ENCODE measurements at regions not wholly inside any gene's neighbourhood (a gene's known extent, or its start where the extent isn't known, plus 50 kb on each side); places are given as distances from the start of the nearest gene placed in this dataset.

DNA sequence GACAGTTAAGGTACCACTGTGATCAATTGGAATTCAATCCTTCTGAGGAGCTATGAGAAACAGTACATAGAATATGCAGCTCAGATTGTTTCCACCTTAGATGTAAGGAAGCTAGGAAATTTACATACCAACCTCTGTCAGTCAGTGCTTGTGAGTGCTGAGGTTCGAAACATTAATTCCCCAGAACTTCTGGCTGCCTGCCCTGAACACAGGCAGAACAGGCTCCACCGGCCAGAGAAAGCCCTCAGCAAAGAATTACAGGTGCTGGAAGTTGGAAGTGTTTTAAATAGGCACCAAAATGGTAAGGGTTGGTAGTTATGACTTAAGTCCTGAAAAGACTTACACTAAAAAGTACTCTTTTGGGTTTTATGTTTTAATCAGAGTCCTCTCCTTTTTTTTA lies 651.8 kb downstream of the C4orf33 start:
- no peak overlapping the region for H3K4ac ChIP-seq (ENCODE audit: low read length)
- H3K9ac ChIP-seq (ENCODE audit: low read depth, low read length, poor library complexity): no peak overlapping the region
- H2BK5ac ChIP-seq (ENCODE audit: low read length): no peak overlapping the region
- no peak overlapping the region for H4K91ac ChIP-seq (ENCODE audit: low read depth, low read length, poor library complexity)
- WGBS, 2 donors (ENCODE audit: extremely low coverage in 2 of 2, insufficient read length in 2 of 2, insufficient replicate concordance in 1 of 2): no CpG with 5 or more reads among the region's 2 CpGs
- no peak overlapping the region for H2AK5ac ChIP-seq (ENCODE audit: low read depth, low read length)
- H3K14ac ChIP-seq (ENCODE audit: low read length): no peak overlapping the region
- no peaks in the 10 kb centered on the region for H3K27me3 ChIP-seq (ENCODE audit: control insufficient read depth in 3 of 3, insufficient read depth in 3 of 3, low read depth in 1 of 3, low read length in 3 of 3)
- no peak overlapping the region for H3K4me2 ChIP-seq (ENCODE audit: insufficient read depth, low read length, poor library complexity, severe bottlenecking)
- no peak overlapping the region for H3K18ac ChIP-seq (ENCODE audit: low read length)
- no peaks in the 10 kb centered on the region for H3K9me3 ChIP-seq (replicated peaks in 1 of 2; ENCODE audit: control insufficient read depth in 2 of 2, insufficient read depth in 1 of 2, low read depth in 1 of 2, low read length in 2 of 2)
- no peaks in the 10 kb centered on the region for H3K79me1 ChIP-seq (ENCODE audit: low read depth, low read length)
- H3K4me3 ChIP-seq (ENCODE audit: low read length in 2 of 2): no peak overlapping the region
- H3K27ac ChIP-seq (replicated peaks; ENCODE audit: low read length): no peak overlapping the region
- H4K8ac ChIP-seq (ENCODE audit: low read depth, low read length): no peak overlapping the region
- no peak overlapping the region for H2BK12ac ChIP-seq (ENCODE audit: low read length)
- H3K36me3 ChIP-seq (replicated peaks in 1 of 2; ENCODE audit: control insufficient read depth in 2 of 2, insufficient read depth in 2 of 2, low read length in 2 of 2): no peaks in the 10 kb centered on the region
- H2BK15ac ChIP-seq (ENCODE audit: low read length): no peak overlapping the region
- no peak for DNase-seq (ENCODE audit: low spot score)
- no peak overlapping the region for H2AFZ ChIP-seq (ENCODE audit: low read length)
- H3K4me1 ChIP-seq (ENCODE audit: control insufficient read depth in 2 of 2, insufficient read depth in 1 of 2, low read depth in 1 of 2, low read length in 2 of 2): no peaks in the 10 kb centered on the region
- H2BK120ac ChIP-seq (ENCODE audit: low read depth, low read length): no peak overlapping the region
- H3K23ac ChIP-seq (ENCODE audit: low read depth, low read length, poor library complexity): no peak overlapping the region

DNA sequence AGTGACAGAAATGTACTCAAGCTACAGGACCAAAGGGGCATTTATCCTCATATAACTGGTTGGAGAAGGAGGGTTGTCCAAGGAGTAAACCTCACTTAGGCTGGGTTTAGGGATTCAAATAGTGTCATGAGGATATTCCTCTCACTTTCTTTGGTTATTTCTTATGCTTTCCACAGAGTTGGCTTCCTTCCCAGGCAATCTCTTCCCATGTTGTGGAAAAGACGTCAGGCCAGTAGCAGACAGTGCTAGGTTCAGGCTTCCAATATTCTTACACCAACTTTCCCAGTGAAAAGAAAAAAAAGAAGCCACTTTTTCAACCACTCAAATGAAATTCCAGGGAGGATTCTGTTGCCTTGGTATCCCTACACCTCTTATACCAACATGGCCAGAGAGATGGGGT lies 653.0 kb downstream of the C4orf33 start:
- no peak overlapping the region for H3K4me3 ChIP-seq (ENCODE audit: low read length in 2 of 2)
- H2AFZ ChIP-seq (ENCODE audit: low read length): no peak overlapping the region
- H2BK12ac ChIP-seq (ENCODE audit: low read length): no peak overlapping the region
- H2BK120ac ChIP-seq (ENCODE audit: low read depth, low read length): no peak overlapping the region
- H2BK5ac ChIP-seq (ENCODE audit: low read length): no peak overlapping the region
- H3K4me1 ChIP-seq (ENCODE audit: control insufficient read depth in 2 of 2, insufficient read depth in 1 of 2, low read depth in 1 of 2, low read length in 2 of 2): no peaks in the 10 kb centered on the region
- no peak overlapping the region for H2BK15ac ChIP-seq (ENCODE audit: low read length)
- no peak overlapping the region for H2AK5ac ChIP-seq (ENCODE audit: low read depth, low read length)
- no peak overlapping the region for H4K91ac ChIP-seq (ENCODE audit: low read depth, low read length, poor library complexity)
- no peaks in the 10 kb centered on the region for H3K79me1 ChIP-seq (ENCODE audit: low read depth, low read length)
- H3K18ac ChIP-seq (ENCODE audit: low read length): no peak overlapping the region
- H3K36me3 ChIP-seq (replicated peaks in 1 of 2; ENCODE audit: control insufficient read depth in 2 of 2, insufficient read depth in 2 of 2, low read length in 2 of 2): no peaks in the 10 kb centered on the region
- H3K9ac ChIP-seq (ENCODE audit: low read depth, low read length, poor library complexity): no peak overlapping the region
- H3K4me2 ChIP-seq (ENCODE audit: insufficient read depth, low read length, poor library complexity, severe bottlenecking): no peak overlapping the region
- H3K9me3 ChIP-seq (replicated peaks in 1 of 2; ENCODE audit: control insufficient read depth in 2 of 2, insufficient read depth in 1 of 2, low read depth in 1 of 2, low read length in 2 of 2): no peaks in the 10 kb centered on the region
- no peak for DNase-seq (ENCODE audit: low spot score)
- no peak overlapping the region for H3K4ac ChIP-seq (ENCODE audit: low read length)
- H3K27me3 ChIP-seq (ENCODE audit: control insufficient read depth in 3 of 3, insufficient read depth in 3 of 3, low read depth in 1 of 3, low read length in 3 of 3): no peaks in the 10 kb centered on the region
- H3K27ac ChIP-seq (replicated peaks; ENCODE audit: low read length): no peak overlapping the region
- H3K23ac ChIP-seq (ENCODE audit: low read depth, low read length, poor library complexity): no peak overlapping the region
- WGBS, 2 donors (ENCODE audit: extremely low coverage in 2 of 2, insufficient read length in 2 of 2, insufficient replicate concordance in 1 of 2): no CpG with 5 or more reads among the region's 1 CpG
- H4K8ac ChIP-seq (ENCODE audit: low read depth, low read length): no peak overlapping the region
- no peak overlapping the region for H3K14ac ChIP-seq (ENCODE audit: low read length)

DNA sequence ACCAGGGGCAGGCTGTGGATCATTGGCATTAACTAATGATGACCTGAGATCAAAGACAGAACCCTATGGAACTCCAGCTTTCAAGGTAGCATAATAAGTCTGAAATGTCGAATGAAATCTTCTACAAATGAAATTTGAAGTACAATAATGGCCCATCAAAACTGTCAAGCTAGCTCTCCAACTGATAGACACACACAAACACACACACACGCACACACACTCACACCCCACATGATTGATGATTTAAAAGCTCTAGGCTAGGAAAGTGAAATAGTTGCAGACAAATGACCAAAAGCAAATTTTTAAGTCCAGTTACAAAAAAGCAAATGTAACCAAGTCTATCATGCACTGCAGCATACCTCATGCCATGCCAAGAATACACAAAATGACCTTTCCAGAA lies 655.7 kb downstream of the C4orf33 start:
- H3K4ac ChIP-seq (ENCODE audit: low read length): no peak overlapping the region
- H3K14ac ChIP-seq (ENCODE audit: low read length): no peak overlapping the region
- no peak overlapping the region for H3K23ac ChIP-seq (ENCODE audit: low read depth, low read length, poor library complexity)
- H2BK120ac ChIP-seq (ENCODE audit: low read depth, low read length): no peak overlapping the region
- no peaks in the 10 kb centered on the region for H3K36me3 ChIP-seq (replicated peaks in 1 of 2; ENCODE audit: control insufficient read depth in 2 of 2, insufficient read depth in 2 of 2, low read length in 2 of 2)
- H3K79me1 ChIP-seq (ENCODE audit: low read depth, low read length): no peaks in the 10 kb centered on the region
- H2AK5ac ChIP-seq (ENCODE audit: low read depth, low read length): no peak overlapping the region
- no peak overlapping the region for H4K91ac ChIP-seq (ENCODE audit: low read depth, low read length, poor library complexity)
- WGBS, 2 donors (ENCODE audit: extremely low coverage in 2 of 2, insufficient read length in 2 of 2, insufficient replicate concordance in 1 of 2): no CpG with 5 or more reads among the region's 2 CpGs
- H4K8ac ChIP-seq (ENCODE audit: low read depth, low read length): no peak overlapping the region
- no peak overlapping the region for H2BK15ac ChIP-seq (ENCODE audit: low read length)
- H3K18ac ChIP-seq (ENCODE audit: low read length): no peak overlapping the region
- no peak overlapping the region for H2BK12ac ChIP-seq (ENCODE audit: low read length)
- no peak overlapping the region for H3K4me3 ChIP-seq (ENCODE audit: low read length in 2 of 2)
- no peak for DNase-seq (ENCODE audit: low spot score)
- H2AFZ ChIP-seq (ENCODE audit: low read length): no peak overlapping the region
- H3K9ac ChIP-seq (ENCODE audit: low read depth, low read length, poor library complexity): no peak overlapping the region
- H2BK5ac ChIP-seq (ENCODE audit: low read length): no peak overlapping the region
- H3K4me2 ChIP-seq (ENCODE audit: insufficient read depth, low read length, poor library complexity, severe bottlenecking): no peak overlapping the region
- no peaks in the 10 kb centered on the region for H3K4me1 ChIP-seq (ENCODE audit: control insufficient read depth in 2 of 2, insufficient read depth in 1 of 2, low read depth in 1 of 2, low read length in 2 of 2)
- no peaks in the 10 kb centered on the region for H3K9me3 ChIP-seq (replicated peaks in 1 of 2; ENCODE audit: control insufficient read depth in 2 of 2, insufficient read depth in 1 of 2, low read depth in 1 of 2, low read length in 2 of 2)
- no peak overlapping the region for H3K27ac ChIP-seq (replicated peaks; ENCODE audit: low read length)
- H3K27me3 ChIP-seq (ENCODE audit: control insufficient read depth in 3 of 3, insufficient read depth in 3 of 3, low read depth in 1 of 3, low read length in 3 of 3): no peaks in the 10 kb centered on the region

DNA sequence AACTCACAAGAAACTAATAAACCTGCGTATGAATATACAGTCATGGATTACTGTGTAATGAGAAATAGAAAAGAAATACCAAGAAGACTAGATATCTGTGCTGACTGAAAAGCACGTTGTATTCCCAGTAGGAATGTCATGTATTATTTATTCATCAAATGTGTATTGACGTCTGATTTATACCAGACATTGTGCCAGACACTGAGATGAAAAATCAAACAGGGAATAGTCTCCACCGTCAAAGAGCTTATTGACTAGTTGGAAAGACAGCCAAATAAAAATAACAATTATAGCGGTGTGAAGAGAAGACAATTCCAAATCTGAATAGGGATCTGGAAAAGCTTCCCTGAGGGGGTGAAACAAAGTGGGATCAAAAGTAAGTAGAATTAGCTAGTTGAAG lies 687.6 kb downstream of the C4orf33 start:
- Histone ChIP-seq H3K18ac (ENCODE audit: low read length) (no peak overlapping the region), H3K4me2 (ENCODE audit: insufficient read depth, low read length, poor library complexity, severe bottlenecking) (no peak overlapping the region), H3K9me3 (replicated peaks in 1 of 2; ENCODE audit: control insufficient read depth in 2 of 2, insufficient read depth in 1 of 2, low read depth in 1 of 2, low read length in 2 of 2) (no peaks in the 10 kb centered on the region), H3K79me1 (ENCODE audit: low read depth, low read length) (no peaks in the 10 kb centered on the region), H3K27me3 (ENCODE audit: control insufficient read depth in 3 of 3, insufficient read depth in 3 of 3, low read depth in 1 of 3, low read length in 3 of 3) (no peaks in the 10 kb centered on the region), H2BK5ac (ENCODE audit: low read length) (no peak overlapping the region), H2AK5ac (ENCODE audit: low read depth, low read length) (no peak overlapping the region), H3K23ac (ENCODE audit: low read depth, low read length, poor library complexity) (no peak overlapping the region), H3K9ac (ENCODE audit: low read depth, low read length, poor library complexity) (no peak overlapping the region), H3K4me3 (ENCODE audit: low read length in 2 of 2) (no peak overlapping the region), H4K8ac (ENCODE audit: low read depth, low read length) (no peak overlapping the region), H2BK120ac (ENCODE audit: low read depth, low read length) (no peak overlapping the region), H3K4ac (ENCODE audit: low read length) (no peak overlapping the region), H2AFZ (ENCODE audit: low read length) (no peak overlapping the region), H3K14ac (ENCODE audit: low read length) (no peak overlapping the region), H2BK15ac (ENCODE audit: low read length) (no peak overlapping the region), H4K91ac (ENCODE audit: low read depth, low read length, poor library complexity) (no peak overlapping the region), H3K36me3 (replicated peaks in 1 of 2; ENCODE audit: control insufficient read depth in 2 of 2, insufficient read depth in 2 of 2, low read length in 2 of 2) (no peaks in the 10 kb centered on the region), H3K27ac (replicated peaks; ENCODE audit: low read length) (no peak overlapping the region), H2BK12ac (ENCODE audit: low read length) (no peak overlapping the region), H3K4me1 (ENCODE audit: control insufficient read depth in 2 of 2, insufficient read depth in 1 of 2, low read depth in 1 of 2, low read length in 2 of 2) (no peaks in the 10 kb centered on the region)
- no CpG with 5 or more reads among the region's 5 CpGs for WGBS, 2 donors (ENCODE audit: extremely low coverage in 2 of 2, insufficient read length in 2 of 2, insufficient replicate concordance in 1 of 2)
- DNase-seq (ENCODE audit: low spot score): no peak

Data from neuronal stem cell (in vitro differentiated cells).